ENCODE measurements at regions not wholly inside any gene's neighbourhood (a gene's known extent, or its start where the extent isn't known, plus 50 kb on each side); places are given as distances from the start of the nearest gene placed in this dataset.

DNA sequence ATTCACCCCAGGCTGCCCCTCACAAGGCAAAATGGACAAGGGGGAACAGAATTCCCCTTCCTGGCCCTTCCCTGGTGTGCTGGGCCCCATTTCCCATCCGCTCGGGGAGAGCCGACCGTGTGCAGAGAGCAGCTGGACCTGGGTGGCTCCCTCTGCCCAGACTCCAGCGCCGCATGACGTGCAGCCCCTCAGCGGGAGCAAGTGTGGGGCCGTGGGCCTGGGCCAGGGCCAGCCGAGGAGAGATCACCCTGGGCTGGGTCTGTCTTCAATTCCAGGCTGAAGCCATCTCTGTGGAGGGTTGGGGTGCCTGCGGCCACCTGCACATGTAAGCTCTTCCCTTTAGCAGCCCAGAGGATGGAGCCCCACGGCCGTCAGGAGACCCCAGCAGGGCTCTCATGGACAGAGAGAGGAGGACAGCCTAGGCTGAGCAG lies 241.8 kb downstream of the TTLL2 start:
- CTCF ChIA-PET = no interaction called here
- Histone ChIP-seq H4K20me1 (ENCODE audit: insufficient read depth) (no peaks in the 10 kb centered on the region), H3K9ac (ENCODE audit: low read length) (no peak overlapping the region), H2AFZ (ENCODE audit: low read depth, low read length, poor library complexity, severe bottlenecking) (no peak overlapping the region), H3K9me3 (ENCODE audit: control insufficient read depth in 1 of 2, insufficient read depth in 1 of 2, low read depth in 1 of 2, low read length in 2 of 2) (no peaks in the 10 kb centered on the region), H3K4me3 (replicated peaks in 1 of 2; ENCODE audit: low read depth in 1 of 2, low read length in 2 of 2) (no peak overlapping the region), H3K27ac (ENCODE audit: low read depth, low read length) (no peak overlapping the region), H3K4me1 (ENCODE audit: control insufficient read depth in 1 of 2, insufficient read depth in 2 of 2, low read length in 2 of 2) (peaks cover 0 to 7% of the 10 kb centered on the region in 2 experiments; a peak in 1 of 4 replicates), H3K9me2 (ENCODE audit: insufficient read depth) (no peaks in the 10 kb centered on the region), H3K79me2 (ENCODE audit: insufficient read depth, low read length) (no peaks in the 10 kb centered on the region), H3K27me3 (ENCODE audit: insufficient read depth, low read length) (0 out of 2 replicates have a peak, but pooled peaks cover 2% of the 10 kb centered on the region), H3K36me3 (ENCODE audit: control insufficient read depth in 1 of 2, insufficient read depth in 2 of 2, low read length in 2 of 2) (no peaks in the 10 kb centered on the region), H3K4me2 (ENCODE audit: low read length) (no peak overlapping the region)
- ATAC-seq (no peak), DNase-seq (ENCODE audit: low read depth, low spot score) (no peak)
- intact Hi-C loops (cut with micrococcal nuclease) = no loop called here
- TF ChIP-seq CEBPB (IDR thresholded peaks at IDR 0.05; ENCODE audit: low read depth) = no peak
- TF ChIP-seq SRF (IDR thresholded peaks at IDR 0.05; ENCODE audit: low read depth) = no peak
- TF ChIP-seq YY1 (IDR thresholded peaks at IDR 0.05; ENCODE audit: extremely low read depth, insufficient replicate concordance, low read depth, low read length) = no peak
- TF ChIP-seq SP1 (IDR thresholded peaks at IDR 0.05; ENCODE audit: low read depth) = no peak
- no peak for TF ChIP-seq SIN3A (IDR thresholded peaks at IDR 0.05; ENCODE audit: low read depth)
- no peak for TF ChIP-seq EZH2phosphoT487 (IDR thresholded peaks at IDR 0.05; ENCODE audit: borderline replicate concordance)
- no peak for TF ChIP-seq JUND (IDR thresholded peaks at IDR 0.05)
- no peak for TF ChIP-seq ZFX (IDR thresholded peaks at IDR 0.05)
- TF ChIP-seq ZNF274 (IDR thresholded peaks at IDR 0.05; ENCODE audit: low read depth, low read length) = no peak
- POLR2A ChIA-PET = no interaction called here
- RAD21 ChIA-PET (ENCODE audit: low non-redundant PET in 1 of 2, low total read pairs in 2 of 2, uncharacterized antibody in 2 of 2, unreplicated experiment in 2 of 2) = no interaction called here
- BruUV-seq (replicated peaks) = no TSS peak

- no peaks in the 10 kb centered on the region for H3K36me3 ChIP-seq (ENCODE audit: control insufficient read depth in 1 of 2, insufficient read depth in 2 of 2, low read length in 2 of 2)
- ChIA-PET POLR2A (no interaction called here), RAD21 (ENCODE audit: low non-redundant PET in 1 of 2, low total read pairs in 2 of 2, uncharacterized antibody in 2 of 2, unreplicated experiment in 2 of 2) (no interaction called here), CTCF (no interaction called here)
- no peaks in the 10 kb centered on the region for H3K9me2 ChIP-seq (ENCODE audit: insufficient read depth)
- H3K4me3 ChIP-seq (replicated peaks in 1 of 2; ENCODE audit: low read depth in 1 of 2, low read length in 2 of 2) = no peak overlapping the region
- no peak overlapping the region for H3K27ac ChIP-seq (ENCODE audit: low read depth, low read length)
- DNase-seq (ENCODE audit: low read depth, low spot score) (no peak), ATAC-seq (peak; percentile 36)
- H3K4me2 ChIP-seq (ENCODE audit: low read length) = no peak overlapping the region
- H2AFZ ChIP-seq (ENCODE audit: low read depth, low read length, poor library complexity, severe bottlenecking) = no peak overlapping the region
- no TSS peak for BruUV-seq (replicated peaks)
- H3K27me3 ChIP-seq (ENCODE audit: insufficient read depth, low read length) = 0 out of 2 replicates have a peak, but pooled peaks cover 2% of the 10 kb centered on the region
- intact Hi-C loops (cut with micrococcal nuclease) = no loop called here
- H3K4me1 ChIP-seq (ENCODE audit: control insufficient read depth in 1 of 2, insufficient read depth in 2 of 2, low read length in 2 of 2) = peaks cover 0 to 7% of the 10 kb centered on the region in 2 experiments; a peak in 1 of 4 replicates
- H3K9me3 ChIP-seq (ENCODE audit: control insufficient read depth in 1 of 2, insufficient read depth in 1 of 2, low read depth in 1 of 2, low read length in 2 of 2) = no peaks in the 10 kb centered on the region
- H3K9ac ChIP-seq (ENCODE audit: low read length) = no peak overlapping the region
- no peaks in the 10 kb centered on the region for H3K79me2 ChIP-seq (ENCODE audit: insufficient read depth, low read length)
- no peaks in the 10 kb centered on the region for H4K20me1 ChIP-seq (ENCODE audit: insufficient read depth)
- TF ChIP-seq, protein P1, sequence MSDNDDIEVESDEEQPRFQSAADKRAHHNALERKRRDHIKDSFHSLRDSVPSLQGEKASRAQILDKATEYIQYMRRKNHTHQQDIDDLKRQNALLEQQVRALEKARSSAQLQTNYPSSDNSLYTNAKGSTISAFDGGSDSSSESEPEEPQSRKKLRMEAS (IDR thresholded peaks at IDR 0.05) = no peak
- TF ChIP-seq ELF1 (IDR thresholded peaks at IDR 0.05; ENCODE audit: borderline replicate concordance, low read depth) (no peak), FOSL1 (IDR thresholded peaks at IDR 0.05; ENCODE audit: low read depth) (no peak), EGR1 (IDR thresholded peaks at IDR 0.05; ENCODE audit: low read depth) (no peak), POLR2A (IDR thresholded peaks at IDR 0.05; ENCODE audit: borderline replicate concordance, extremely low read depth, insufficient read depth, insufficient read length) (no peak), POLR2AphosphoS5 (IDR thresholded peaks at IDR 0.05; ENCODE audit: low read depth, low read length) (no peak), CEBPB (IDR thresholded peaks at IDR 0.05; ENCODE audit: low read depth) (no peak), TCF7L2 (IDR thresholded peaks at IDR 0.05; ENCODE audit: borderline replicate concordance, extremely low read depth, insufficient read depth, insufficient read length) (no peak), EZH2 (IDR thresholded peaks at IDR 0.05) (no peak), SRF (IDR thresholded peaks at IDR 0.05; ENCODE audit: low read depth) (no peak), CBX3 (IDR thresholded peaks at IDR 0.05; ENCODE audit: low read depth) (no peak), EZH2phosphoT487 (IDR thresholded peaks at IDR 0.05; ENCODE audit: borderline replicate concordance) (no peak), ZNF274 (IDR thresholded peaks at IDR 0.05; ENCODE audit: low read depth, low read length) (no peak), YY1 (IDR thresholded peaks at IDR 0.05; ENCODE audit: extremely low read depth, insufficient replicate concordance, low read depth, low read length) (no peak)
- TF ChIP-seq, protein P2, sequence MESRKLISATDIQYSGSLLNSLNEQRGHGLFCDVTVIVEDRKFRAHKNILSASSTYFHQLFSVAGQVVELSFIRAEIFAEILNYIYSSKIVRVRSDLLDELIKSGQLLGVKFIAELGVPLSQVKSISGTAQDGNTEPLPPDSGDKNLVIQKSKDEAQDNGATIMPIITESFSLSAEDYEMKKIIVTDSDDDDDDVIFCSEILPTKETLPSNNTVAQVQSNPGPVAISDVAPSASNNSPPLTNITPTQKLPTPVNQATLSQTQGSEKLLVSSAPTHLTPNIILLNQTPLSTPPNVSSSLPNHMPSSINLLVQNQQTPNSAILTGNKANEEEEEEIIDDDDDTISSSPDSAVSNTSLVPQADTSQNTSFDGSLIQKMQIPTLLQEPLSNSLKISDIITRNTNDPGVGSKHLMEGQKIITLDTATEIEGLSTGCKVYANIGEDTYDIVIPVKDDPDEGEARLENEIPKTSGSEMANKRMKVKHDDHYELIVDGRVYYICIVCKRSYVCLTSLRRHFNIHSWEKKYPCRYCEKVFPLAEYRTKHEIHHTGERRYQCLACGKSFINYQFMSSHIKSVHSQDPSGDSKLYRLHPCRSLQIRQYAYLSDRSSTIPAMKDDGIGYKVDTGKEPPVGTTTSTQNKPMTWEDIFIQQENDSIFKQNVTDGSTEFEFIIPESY (IDR thresholded peaks at IDR 0.05; ENCODE audit: extremely low read depth, insufficient replicate concordance, low read length) = no peak
Measured at GRCh38 chr6:167567142-167568033, 242.5 kb downstream of the TTLL2 start.

Measured in HCT116 (cell line).